GM18909 (cell line): ENCODE measurements at regions not wholly inside any gene's neighbourhood (a gene's known extent, or its start where the extent isn't known, plus 50 kb on each side); places are given as distances from the start of the nearest gene placed in this dataset.
"Not testable (repeated sequence)": the region's sequence is repeated elsewhere in the genome, so short reads cannot be mapped to it uniquely, and the experiment has no call there.

Source experiments
- ATAC-seq: cut with Tn5 transposase; IDR thresholded peaks from one replicate; pipeline ENCODE4 v1.9.1; 2021; ENCODE audit warnings: mild to moderate bottlenecking; ENCODE audit not compliant: unreplicated experiment, poor library complexity

- no peak for ATAC-seq
Observed at GRCh38 chr3:194262925-194263305, 88.2 kb downstream of the CPN2 start.

DNA sequence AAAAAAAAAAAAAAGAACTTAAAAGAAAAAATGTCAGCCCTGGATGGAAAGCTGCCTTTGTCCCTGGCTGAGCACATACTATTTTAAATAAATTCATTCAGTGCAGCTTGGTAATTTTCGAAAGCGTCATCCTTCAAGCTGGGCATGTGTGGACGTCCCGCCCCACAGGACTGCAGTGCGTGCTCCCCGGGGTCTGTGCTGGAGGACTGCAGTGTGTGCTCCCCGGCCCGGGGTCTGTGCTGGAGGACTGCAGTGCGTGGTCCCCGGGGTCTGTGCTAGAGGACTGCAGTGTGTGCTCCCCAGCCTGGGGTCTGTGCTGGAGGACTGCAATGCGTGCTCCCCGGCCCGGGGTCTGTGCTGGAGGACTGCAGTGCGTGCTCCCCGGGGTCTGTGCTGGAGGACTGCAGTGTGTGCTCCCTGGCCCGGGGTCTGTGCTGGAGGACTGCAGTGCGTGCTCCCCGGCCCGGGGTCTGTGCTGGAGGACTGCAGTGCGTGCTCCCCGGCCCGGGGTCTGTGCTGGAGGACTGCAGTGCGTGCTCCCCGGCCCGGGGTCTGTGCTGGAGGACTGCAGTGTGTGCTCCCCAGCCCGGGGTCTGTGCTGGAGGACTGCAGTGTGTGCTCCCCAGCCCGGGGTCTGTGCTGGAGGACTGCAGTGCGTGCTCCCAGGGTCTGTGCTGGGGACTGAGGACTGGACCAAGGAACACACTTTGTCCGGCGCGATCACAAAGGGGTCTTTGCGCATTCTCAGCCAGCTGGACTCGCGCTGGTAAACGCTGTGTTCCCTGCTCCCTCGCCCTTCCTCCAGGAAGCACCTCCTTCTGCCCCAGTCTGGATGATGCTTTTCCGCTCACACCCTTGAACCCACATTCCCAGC, 86.3 kb downstream of the CPN2 start:
- ATAC-seq, result not testable (repeated sequence)

DNA sequence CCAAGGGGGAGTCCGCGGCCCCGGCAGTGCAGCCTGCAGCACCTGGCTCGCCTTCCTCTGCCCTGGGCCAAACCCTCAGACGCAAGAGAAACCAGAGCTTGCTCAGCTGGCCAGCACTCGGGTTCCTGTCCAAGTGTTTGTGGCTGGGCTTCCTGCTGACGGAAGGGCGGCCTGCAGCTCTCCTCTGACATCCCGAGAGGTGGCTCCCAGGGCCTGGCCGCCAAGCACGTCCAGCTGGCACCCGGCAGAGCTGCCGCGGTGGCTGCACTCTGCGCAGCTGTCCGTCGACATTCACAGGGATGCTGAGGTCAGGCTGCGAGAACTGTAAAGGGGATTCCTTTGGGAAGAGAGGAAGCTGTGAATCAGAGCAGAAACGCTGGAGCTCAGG, 85.6 kb downstream of the CPN2 start:
- no peak for ATAC-seq

DNA sequence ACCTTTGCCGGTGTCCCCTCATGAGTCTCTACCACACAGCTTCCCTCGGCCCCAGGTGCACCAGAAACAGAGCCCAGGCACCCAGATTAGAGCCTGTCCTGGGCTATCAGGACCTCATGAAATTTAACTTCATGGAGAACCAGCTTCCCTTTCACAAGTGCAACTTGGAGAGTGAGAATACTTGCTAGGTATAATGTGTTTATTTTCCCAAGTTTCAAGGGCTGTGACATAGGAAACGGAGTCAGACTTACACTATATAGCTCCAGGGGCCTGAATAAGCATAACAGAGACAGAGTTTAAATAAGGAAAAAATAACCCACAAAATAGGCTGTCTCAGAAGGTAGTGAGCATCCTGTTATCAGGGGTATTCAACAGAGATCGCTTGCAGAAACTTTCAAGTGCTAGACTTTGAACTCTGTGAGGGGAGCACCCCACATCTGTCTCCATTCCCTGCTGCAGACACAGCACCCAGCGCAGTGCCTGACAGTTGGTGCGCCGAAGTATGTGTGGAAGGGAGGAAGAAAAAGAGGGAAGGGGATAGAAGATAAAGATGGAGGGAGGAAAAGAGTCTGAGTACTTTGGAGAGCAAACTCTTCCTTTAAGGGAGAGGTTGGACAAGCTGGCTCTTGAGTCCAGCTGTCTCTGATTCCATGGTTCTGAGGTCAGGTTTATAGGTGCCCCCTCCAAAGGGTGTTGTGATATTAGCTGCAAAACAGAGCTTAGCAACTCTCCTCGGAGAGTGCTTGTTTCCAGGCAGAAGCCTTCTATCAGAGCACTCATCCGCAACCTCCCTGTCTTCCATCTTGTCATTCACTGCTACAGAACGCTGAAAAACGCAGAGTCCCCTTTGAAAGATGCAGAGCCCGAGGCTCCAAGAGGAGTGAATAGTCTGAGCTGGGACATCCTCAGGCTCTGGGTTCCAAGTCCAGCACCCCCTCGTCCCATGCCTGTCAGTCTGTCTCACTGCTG, 84.8 kb downstream of the CPN2 start:
- no peak for ATAC-seq

- no peak for ATAC-seq
Observed at GRCh38 chr3:194267744-194268653, 83.1 kb downstream of the CPN2 start.

GRCh38 chr3:194268654-194269512, 82.2 kb downstream of the CPN2 start:
- ATAC-seq, result no peak

GRCh38 chr3:194269610-194270145, 81.5 kb downstream of the CPN2 start:
- ATAC-seq, result no peak

DNA sequence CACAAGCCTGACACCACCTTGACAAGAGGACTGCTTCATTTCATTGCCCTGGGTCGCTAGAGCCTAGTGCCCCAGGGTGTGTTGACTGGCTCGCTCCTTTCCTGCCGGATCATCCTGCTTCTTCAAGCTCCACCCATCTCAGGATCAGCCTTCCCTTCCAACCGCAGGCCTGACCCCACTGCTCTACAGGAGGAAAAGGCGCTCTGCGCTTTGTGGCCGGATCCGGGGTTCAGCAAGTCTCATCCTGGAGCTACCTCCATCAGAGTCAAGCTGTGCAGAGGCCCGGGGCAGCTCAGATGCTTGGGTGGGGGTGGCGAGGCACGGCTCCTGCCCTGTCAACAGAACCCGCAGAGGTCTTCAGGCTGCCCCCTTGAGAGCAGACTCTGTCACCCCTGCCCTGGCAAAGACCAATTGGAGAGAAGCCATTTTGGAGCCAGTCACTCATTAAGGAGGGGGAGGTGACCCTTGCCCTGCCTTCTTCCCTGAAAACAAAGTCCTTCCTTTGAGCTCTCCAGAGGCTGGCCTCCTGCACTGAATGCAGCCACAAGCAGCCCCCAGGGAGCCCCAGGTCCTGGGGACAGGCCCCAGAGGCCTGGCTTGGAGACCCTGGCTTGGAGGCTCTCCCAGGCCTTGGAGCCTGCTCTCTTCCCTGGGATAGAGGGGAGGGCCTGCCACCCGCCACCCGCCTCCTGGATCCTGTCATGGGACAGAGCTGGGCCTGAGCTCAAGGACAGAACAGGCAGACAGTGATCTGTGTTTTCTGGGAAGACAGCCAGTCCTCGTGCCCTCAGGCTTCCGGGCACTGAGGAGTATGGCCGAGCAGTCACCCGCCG, 80.3 kb downstream of the CPN2 start:
- ATAC-seq, result no peak

DNA sequence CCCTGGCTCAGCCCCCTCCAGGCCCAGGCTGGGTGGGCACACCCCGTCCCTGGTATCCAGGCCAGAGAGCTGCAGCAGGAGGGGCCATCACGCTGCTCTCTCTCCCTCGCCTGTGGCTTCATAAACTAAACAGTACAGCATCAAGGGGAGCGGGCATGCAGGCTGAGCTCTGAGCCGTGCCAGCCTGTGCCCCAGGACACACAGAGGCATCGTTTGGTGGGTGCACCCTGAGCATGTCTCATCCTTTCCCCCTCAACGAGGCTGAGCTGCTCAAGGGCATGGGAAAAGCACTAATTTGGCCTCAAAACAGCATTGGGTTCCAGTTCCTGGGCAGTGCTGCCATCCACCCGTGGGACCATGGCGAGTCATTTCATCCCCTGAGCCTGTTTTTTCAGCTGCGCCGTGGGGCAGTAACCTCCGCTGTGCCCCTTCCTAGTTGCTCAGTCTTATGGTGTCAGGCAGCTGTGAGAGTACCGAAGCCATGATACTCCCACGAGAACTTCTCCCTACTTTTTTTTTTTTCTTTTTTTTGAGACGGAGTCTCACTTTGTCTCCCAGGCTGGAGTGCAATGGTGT, 79.6 kb downstream of the CPN2 start:
- no peak for ATAC-seq

DNA sequence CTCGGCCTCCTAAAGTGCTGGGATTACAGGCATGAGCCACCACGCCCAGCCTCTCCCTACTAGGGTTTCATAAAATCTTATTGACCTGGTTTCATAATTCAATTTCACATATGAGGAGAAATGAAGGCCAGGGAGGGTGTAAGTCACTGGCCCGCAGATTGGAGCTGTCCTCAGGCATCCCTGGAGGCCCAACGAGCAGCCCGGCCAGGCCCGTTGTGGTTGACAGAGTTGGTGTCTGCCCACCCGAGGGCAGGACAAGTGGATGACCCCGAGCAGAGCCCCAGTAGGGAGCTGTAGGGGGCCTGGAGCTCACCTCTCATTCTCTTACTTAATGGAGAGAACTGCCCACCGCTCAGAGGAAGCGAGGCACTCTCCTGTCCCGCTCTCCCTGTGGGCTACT, 78.9 kb downstream of the CPN2 start:
- ATAC-seq, result no peak

DNA sequence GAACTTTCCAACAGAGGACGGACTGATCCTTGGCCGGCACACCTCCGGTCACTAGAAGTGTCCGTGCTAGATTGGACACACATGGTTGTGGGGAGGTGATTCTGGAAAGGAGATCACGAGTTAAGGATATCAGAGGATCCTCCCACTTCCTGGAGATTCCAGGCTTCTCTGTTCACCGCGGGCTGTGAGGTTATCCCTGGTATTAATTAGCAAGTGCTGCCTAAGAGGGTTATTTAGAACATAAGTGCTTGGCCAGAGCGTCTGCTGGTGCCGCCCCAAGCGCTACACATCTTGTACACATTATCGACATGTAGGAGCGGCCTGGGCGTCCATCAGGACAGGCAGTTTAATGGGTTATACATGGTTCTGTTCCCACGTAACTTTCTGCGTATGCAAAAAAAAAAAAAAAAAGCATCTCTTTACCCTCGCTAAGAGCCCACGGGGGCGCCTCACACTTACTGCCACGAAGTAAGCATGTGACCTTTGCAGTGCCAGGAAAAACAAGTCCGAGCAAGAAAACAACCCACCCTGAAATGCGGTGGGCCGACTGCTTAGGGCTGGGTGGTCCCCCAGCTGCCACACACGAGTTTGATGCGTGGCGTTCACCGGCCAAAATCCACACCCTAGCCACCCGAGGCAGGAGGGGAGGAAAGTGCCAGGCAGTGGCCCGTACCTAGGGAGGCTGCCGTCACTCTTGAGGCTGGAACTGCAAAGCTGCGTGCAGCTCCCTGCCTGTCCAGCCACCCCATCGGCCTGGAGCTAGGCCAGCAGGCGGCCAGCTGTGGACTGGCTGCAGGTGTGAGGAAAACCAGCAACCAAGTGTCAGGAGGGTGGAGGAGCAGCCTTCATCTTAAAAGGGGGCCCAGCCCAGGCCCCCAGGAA, 78.0 kb downstream of the CPN2 start:
- no peak for ATAC-seq

DNA sequence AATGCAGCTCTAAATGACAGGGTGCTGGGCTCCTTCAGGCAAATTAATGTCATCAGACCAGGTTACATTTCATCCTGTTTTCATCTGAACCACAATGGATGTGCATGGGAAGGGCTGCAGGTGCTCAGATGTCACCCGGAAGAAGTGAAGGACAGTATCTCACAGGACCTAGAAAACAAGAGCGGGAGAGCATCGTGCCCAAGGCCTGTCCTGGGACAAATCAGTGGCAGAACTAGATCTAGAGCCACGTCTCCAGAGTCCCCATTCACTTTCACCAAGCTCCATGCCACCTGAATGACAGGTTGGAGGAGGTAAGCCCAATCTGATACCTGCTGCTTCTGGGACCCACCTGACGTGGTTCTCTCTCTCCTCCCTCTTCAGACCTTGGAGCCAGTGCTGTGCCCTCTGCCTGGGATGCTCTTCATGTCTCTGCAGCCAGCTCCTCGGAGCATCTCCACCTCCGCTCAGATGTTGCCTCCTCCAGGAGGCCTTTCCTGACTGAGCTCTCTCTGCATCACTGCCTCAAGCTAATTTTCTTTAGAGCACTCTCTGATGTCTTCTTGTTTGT, 77.3 kb downstream of the CPN2 start:
- no peak for ATAC-seq

DNA sequence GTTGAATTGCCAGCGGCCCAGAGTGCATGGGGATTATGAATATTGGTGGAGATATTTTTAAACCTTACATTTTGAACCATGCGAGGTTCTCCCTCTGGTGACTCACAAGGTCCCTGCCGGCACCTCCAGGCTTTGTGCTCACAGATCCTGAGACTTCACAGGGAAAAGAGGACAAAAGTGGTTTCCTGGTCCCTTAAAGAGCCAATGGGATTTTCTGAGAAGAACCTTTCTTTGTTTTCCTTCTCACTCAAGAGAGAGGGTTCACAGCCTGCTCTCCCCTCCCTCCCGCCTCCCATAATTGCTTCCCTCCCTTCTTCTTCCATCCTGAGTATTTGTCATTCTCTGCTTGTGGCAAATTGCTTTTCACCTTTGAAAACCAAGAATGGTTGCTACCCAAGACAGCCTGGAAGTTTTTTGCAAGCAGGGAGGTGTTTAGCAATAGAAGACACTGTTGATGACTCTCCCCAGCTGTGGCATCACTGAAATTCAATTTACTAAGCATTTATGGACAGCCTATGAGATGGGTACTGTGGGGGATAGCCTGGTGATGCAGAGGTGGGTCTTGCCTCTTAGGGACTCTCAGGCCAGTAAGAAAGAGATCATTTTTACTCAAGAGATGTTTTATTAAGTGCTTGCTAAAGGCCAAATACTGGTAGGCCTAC, 76.6 kb downstream of the CPN2 start:
- ATAC-seq, result no peak

- ATAC-seq, result no peak
Observed at GRCh38 chr3:194275291-194275690, 75.8 kb downstream of the CPN2 start.

- ATAC-seq, result no peak
Observed at GRCh38 chr3:194275721-194276120, 75.4 kb downstream of the CPN2 start.

GRCh38 chr3:194276768-194277103, 74.4 kb downstream of the CPN2 start:
- no peak for ATAC-seq
